HG03066 (cell line): ENCODE measurements at regions not wholly inside any gene's neighbourhood (a gene's known extent, or its start where the extent isn't known, plus 50 kb on each side); places are given as distances from the start of the nearest gene placed in this dataset.

Experiments
- ATAC-seq: cut with Tn5 transposase; IDR thresholded peaks from one replicate; pipeline ENCODE4 v1.9.1; 2021; ENCODE audit warnings: low read depth; ENCODE audit not compliant: unreplicated experiment

- ATAC-seq = no peak
Observed at GRCh38 chr12:105736498-105736897, 402.3 kb downstream of the NUAK1 start.

GRCh38 chr12:105738051-105738450 lies 400.7 kb downstream of the NUAK1 start:
- no peak for ATAC-seq

GRCh38 chr12:105740369-105740768 lies 398.4 kb downstream of the NUAK1 start:
- ATAC-seq = no peak

GRCh38 chr12:105740970-105741725 lies 397.6 kb downstream of the NUAK1 start:
- ATAC-seq = no peak

- no peak for ATAC-seq
Observed at GRCh38 chr12:105741786-105742566, 396.8 kb downstream of the NUAK1 start.

- no peak for ATAC-seq
Observed at GRCh38 chr12:105742567-105742874, 396.2 kb downstream of the NUAK1 start.

GRCh38 chr12:105744371-105745058 lies 394.2 kb downstream of the NUAK1 start:
- no peak for ATAC-seq

GRCh38 chr12:105745811-105746210 lies 392.9 kb downstream of the NUAK1 start:
- ATAC-seq = no peak

GRCh38 chr12:105748806-105749600 lies 389.8 kb downstream of the NUAK1 start:
- ATAC-seq = no peak

GRCh38 chr12:105750096-105750495 lies 388.7 kb downstream of the NUAK1 start:
- no peak for ATAC-seq

GRCh38 chr12:105754313-105754712 lies 384.4 kb downstream of the NUAK1 start:
- no peak for ATAC-seq

- ATAC-seq = no peak
Observed at GRCh38 chr12:105756961-105757360, 381.8 kb downstream of the NUAK1 start.

- ATAC-seq = no peak
Observed at GRCh38 chr12:105759149-105759548, 379.6 kb downstream of the NUAK1 start.

- no peak for ATAC-seq
Observed at GRCh38 chr12:105761075-105761474, 377.7 kb downstream of the NUAK1 start.

GRCh38 chr12:105764216-105764835 lies 374.4 kb downstream of the NUAK1 start:
- no peak for ATAC-seq

GRCh38 chr12:105765053-105766014 lies 373.4 kb downstream of the NUAK1 start:
- ATAC-seq = no peak

- ATAC-seq = no peak
Observed at GRCh38 chr12:105766029-105766428, 372.7 kb downstream of the NUAK1 start.

- ATAC-seq = no peak
Observed at GRCh38 chr12:105769486-105769885, 369.3 kb downstream of the NUAK1 start.

- ATAC-seq = no peak
Observed at GRCh38 chr12:105773471-105773870, 365.3 kb downstream of the NUAK1 start.
